ENCODE measurements at regions not wholly inside any gene's neighbourhood (a gene's known extent, or its start where the extent isn't known, plus 50 kb on each side); places are given as distances from the start of the nearest gene placed in this dataset.
"Not testable (repeated sequence)": the region's sequence is repeated elsewhere in the genome, so short reads cannot be mapped to it uniquely, and the experiment has no call there.

GRCh38 chr5:16283791-16284190 is 104.2 kb upstream of the MARCHF11 start:
- H3K4me3 ChIP-seq (ENCODE audit: low read depth, low read length): no peak overlapping the region
- TF ChIP-seq CTCF (IDR thresholded peaks at IDR 0.05; ENCODE audit: insufficient read depth, low read depth, low read length, missing control alignments): no peak
- no peak for DNase-seq (ENCODE audit: low read depth)

GRCh38 chr5:16276859-16277258 is 97.3 kb upstream of the MARCHF11 start:
- not testable (repeated sequence) for H3K4me3 ChIP-seq (ENCODE audit: low read depth, low read length); DNase-seq (ENCODE audit: low read depth)

- no peak overlapping the region for H3K4me3 ChIP-seq (ENCODE audit: low read depth, low read length)
- DNase-seq (ENCODE audit: low read depth): no peak
- no peak for TF ChIP-seq CTCF (IDR thresholded peaks at IDR 0.05; ENCODE audit: insufficient read depth, low read depth, low read length, missing control alignments)
Measured at GRCh38 chr5:16271851-16272250, 92.3 kb upstream of the MARCHF11 start.

DNA sequence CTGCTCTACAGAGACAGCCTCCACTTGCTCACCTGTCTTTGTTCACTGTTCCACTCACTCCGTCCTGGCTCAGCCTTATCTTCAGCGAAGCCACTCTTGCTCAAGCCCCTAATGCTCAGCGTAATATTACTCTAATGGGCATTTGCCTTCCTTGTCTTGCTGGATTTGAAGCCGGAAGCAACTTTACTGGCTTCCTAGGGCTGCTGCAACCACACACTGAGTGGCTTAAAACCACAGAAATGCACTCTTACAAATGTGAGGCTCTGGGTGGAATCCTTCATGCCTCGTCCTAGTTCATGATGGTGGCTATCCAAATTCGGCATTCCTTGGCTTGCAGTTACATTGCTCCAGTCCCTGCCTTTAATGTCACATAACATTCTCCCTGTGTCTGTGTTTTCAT is 85.5 kb upstream of the MARCHF11 start:
- no peak for DNase-seq (ENCODE audit: low read depth)
- H3K4me3 ChIP-seq (ENCODE audit: low read depth, low read length): no peak overlapping the region
- no peak for TF ChIP-seq CTCF (IDR thresholded peaks at IDR 0.05; ENCODE audit: insufficient read depth, low read depth, low read length, missing control alignments)

- H3K4me3 ChIP-seq (ENCODE audit: low read depth, low read length): no peak overlapping the region
- DNase-seq (ENCODE audit: low read depth): no peak
Measured at GRCh38 chr5:16260000-16260399, 80.4 kb upstream of the MARCHF11 start.

GRCh38 chr5:16253856-16254255 is 74.3 kb upstream of the MARCHF11 start:
- no peak overlapping the region for H3K4me3 ChIP-seq (ENCODE audit: low read depth, low read length)
- no peak for TF ChIP-seq CTCF (IDR thresholded peaks at IDR 0.05; ENCODE audit: insufficient read depth, low read depth, low read length, missing control alignments)
- no peak for DNase-seq (ENCODE audit: low read depth)

More at GRCh38 chr5:16260000-16260399, 80.4 kb upstream of the MARCHF11 start:
- TF ChIP-seq CTCF (IDR thresholded peaks at IDR 0.05; ENCODE audit: insufficient read depth, low read depth, low read length, missing control alignments): no peak

DNA sequence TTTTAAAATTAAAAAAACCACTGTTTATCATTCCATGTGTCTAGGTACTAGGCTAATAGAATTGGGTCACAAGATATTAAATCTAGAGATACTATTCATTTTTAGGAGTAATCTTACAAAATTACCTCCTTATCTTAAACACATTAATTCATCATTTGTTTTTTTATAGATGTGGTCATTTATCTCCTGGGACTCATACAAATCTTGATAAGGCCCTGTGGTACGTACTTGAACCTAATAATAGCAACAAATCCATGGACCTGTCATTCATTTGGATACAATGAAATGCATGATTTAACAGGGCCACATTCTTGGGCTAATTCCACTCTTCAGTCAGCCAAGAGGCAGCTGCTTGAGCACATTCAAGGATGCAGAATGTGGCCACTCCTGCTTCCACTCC is 66.4 kb upstream of the MARCHF11 start:
- no peak for DNase-seq (ENCODE audit: low read depth)
- no peak for TF ChIP-seq CTCF (IDR thresholded peaks at IDR 0.05; ENCODE audit: insufficient read depth, low read depth, low read length, missing control alignments)
- H3K4me3 ChIP-seq (ENCODE audit: low read depth, low read length): no peak overlapping the region
